Lower lobe of right lung (tissue), 2 donors: ENCODE measurements at regions not wholly inside any gene's neighbourhood (a gene's known extent, or its start where the extent isn't known, plus 50 kb on each side); places are given as distances from the start of the nearest gene placed in this dataset.

ENCODE experiments used
- ATAC-seq, 2 donors: fragments of 200-7000 bp; cut with Tn5 transposase; one replicate each; pipeline ENCODE4 v1.9.1; 2020 to 2022; ENCODE audit warnings: mild to moderate bottlenecking in 2 of 2, moderate library complexity in 2 of 2
- DNase-seq: peaks from one replicate; pipeline ENCODE4 v3.0.0-alpha.2; 2020
- H3K27ac ChIP-seq: fragments of 200-600 bp; one replicate; pipeline ENCODE4 v1.8.0; 2022
- H3K27me3 ChIP-seq: fragments of 200-600 bp; one replicate; pipeline ENCODE4 v1.8.0; 2022; ENCODE audit warnings: low read depth
- H3K36me3 ChIP-seq: fragments of 200-600 bp; one replicate; pipeline ENCODE4 v1.8.0; 2022; ENCODE audit warnings: mild to moderate bottlenecking
- H3K4me1 ChIP-seq: fragments of 200-600 bp; one replicate; pipeline ENCODE4 v1.8.0; 2022
- H3K4me3 ChIP-seq: fragments of 200-600 bp; one replicate; pipeline ENCODE4 v1.8.0; 2022; ENCODE audit warnings: mild to moderate bottlenecking
- H3K9me3 ChIP-seq: fragments of 200-600 bp; one replicate; pipeline ENCODE4 v1.8.0; 2022
- intact Hi-C: fragments of 100-400 bp; cut with DNase I; formaldehyde crosslinking; loops from one replicate; pipeline ENCODE4 v1.11.0; 2022
- TF ChIP-seq, protein P1 (sequence below): fragments of 200-600 bp; IDR thresholded peaks from one replicate; pipeline ENCODE4 v1.8.0; 2022; ENCODE audit warnings: antibody characterized with exemption, mild to moderate bottlenecking
- donor health status: DM: no; HTN: yes; CAD: no; lungs with severe emphysema.

DNA sequence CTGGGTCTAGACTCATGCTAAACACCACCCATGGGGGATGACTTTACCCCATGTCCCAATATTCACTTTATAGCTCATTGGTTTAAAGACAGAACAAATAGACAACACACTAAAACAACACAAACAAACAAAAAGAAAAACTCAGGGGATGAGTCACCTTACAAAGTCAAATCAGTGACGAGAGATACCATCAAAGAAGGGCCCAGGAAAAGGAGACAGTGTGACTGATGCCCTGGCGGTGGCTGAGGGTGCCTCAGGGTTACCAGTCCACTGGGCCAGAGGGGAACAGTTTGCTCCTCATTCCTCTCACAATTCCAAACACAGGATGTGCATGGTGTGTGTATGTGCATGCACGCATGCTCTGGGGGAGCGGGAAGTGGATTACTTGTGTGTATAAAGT is 171.3 kb upstream of the PRKCQ start:
- no peaks in the 10 kb centered on the region for H3K4me1 ChIP-seq
- TF ChIP-seq, protein P1, sequence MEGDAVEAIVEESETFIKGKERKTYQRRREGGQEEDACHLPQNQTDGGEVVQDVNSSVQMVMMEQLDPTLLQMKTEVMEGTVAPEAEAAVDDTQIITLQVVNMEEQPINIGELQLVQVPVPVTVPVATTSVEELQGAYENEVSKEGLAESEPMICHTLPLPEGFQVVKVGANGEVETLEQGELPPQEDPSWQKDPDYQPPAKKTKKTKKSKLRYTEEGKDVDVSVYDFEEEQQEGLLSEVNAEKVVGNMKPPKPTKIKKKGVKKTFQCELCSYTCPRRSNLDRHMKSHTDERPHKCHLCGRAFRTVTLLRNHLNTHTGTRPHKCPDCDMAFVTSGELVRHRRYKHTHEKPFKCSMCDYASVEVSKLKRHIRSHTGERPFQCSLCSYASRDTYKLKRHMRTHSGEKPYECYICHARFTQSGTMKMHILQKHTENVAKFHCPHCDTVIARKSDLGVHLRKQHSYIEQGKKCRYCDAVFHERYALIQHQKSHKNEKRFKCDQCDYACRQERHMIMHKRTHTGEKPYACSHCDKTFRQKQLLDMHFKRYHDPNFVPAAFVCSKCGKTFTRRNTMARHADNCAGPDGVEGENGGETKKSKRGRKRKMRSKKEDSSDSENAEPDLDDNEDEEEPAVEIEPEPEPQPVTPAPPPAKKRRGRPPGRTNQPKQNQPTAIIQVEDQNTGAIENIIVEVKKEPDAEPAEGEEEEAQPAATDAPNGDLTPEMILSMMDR: no peak
- H3K27ac ChIP-seq: no peak overlapping the region
- H3K36me3 ChIP-seq: no peaks in the 10 kb centered on the region
- peaks cover 5% of the 10 kb centered on the region for H3K27me3 ChIP-seq
- no peaks in the 10 kb centered on the region for H3K9me3 ChIP-seq
- intact Hi-C loops: no loop called here
- DNase-seq: no peak
- no peak overlapping the region for H3K4me3 ChIP-seq
- ATAC-seq: no peak

DNA sequence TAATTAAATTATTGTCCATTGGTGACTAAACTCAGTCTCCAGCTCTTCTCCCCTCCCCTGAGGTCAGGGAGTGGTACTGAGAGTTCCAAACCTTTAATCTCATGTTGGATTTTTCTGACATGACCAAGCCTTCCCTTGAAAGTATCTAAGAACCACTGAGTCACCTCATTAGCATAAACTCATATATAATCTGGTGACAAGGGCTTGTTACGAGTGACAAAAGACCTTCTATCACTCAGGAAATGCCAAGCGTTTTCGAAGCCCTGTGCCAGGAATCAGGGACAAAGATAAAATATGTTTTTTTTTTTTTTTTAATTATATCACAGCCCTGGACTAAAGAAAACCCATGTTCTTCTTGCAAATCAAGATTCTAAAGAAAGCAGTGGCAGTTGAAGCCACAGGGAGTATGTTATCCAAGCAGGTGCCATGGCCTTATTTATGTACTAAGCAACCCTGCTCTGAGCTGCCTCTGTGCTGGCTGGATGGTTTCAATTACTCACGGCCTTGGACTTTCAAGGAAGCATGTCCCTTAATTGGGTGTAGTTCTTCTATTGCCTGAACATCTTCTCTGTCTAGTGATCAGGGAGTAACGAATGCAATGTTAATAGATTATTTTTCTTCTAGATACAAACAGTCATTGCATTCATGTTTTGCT is 169.0 kb upstream of the PRKCQ start:
- Histone ChIP-seq H3K36me3 (no peaks in the 10 kb centered on the region), H3K4me1 (no peaks in the 10 kb centered on the region), H3K4me3 (no peak overlapping the region), H3K27ac (no peak overlapping the region), H3K9me3 (no peaks in the 10 kb centered on the region), H3K27me3 (no peaks in the 10 kb centered on the region)
- TF ChIP-seq, protein P1: no peak
- intact Hi-C loops: no loop called here
- ATAC-seq (no peak), DNase-seq (no peak)

DNA sequence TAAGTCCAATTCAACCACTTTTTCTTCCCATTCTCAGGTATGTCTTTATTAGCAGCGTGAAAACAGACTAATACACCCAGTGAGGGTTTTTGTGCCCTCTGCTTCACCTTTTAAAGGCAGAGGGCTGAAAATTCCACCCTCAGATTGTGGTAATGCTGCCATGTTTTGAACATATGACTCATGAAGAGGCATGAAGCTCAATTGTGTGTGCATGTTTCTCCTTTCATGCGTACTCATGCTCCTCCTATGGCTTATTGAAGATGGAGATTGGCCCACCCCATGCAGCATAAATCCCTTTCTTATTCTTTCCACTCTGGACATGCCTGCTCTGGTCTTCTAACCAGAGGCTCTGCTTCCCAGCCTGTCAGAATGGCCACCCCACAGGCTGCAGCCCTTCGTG is 168.0 kb upstream of the PRKCQ start:
- Histone ChIP-seq H3K4me3 (no peak overlapping the region), H3K4me1 (no peaks in the 10 kb centered on the region), H3K36me3 (no peaks in the 10 kb centered on the region), H3K27ac (no peak overlapping the region), H3K9me3 (no peaks in the 10 kb centered on the region), H3K27me3 (no peaks in the 10 kb centered on the region)
- intact Hi-C loops: no loop called here
- ATAC-seq (no peak), DNase-seq (no peak)
- TF ChIP-seq, protein P1: no peak

DNA sequence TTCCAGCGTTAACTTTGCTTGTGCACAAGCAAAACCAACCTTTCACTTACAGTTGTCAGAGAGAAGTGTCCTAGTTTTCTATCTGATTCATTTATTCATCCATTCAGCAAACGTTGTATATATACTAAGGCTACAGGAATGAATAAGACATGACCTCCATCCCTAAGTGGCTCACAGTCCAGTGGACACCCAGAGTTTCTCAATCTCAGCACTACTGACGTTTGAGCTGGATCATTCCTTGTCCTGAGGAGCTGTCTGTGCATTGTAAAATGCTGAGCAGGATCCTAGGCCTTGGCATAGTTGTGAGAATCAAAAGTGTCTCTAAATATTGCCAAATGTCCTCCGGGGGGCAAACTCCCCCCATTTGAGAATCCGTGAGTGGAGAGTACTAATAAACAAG is 166.7 kb upstream of the PRKCQ start:
- TF ChIP-seq, protein P1: no peak
- Histone ChIP-seq H3K9me3 (no peaks in the 10 kb centered on the region), H3K4me1 (no peaks in the 10 kb centered on the region), H3K27me3 (no peaks in the 10 kb centered on the region), H3K27ac (no peak overlapping the region), H3K36me3 (no peaks in the 10 kb centered on the region), H3K4me3 (no peak overlapping the region)
- DNase-seq (no peak), ATAC-seq (no peak)
- intact Hi-C loops: no loop called here

DNA sequence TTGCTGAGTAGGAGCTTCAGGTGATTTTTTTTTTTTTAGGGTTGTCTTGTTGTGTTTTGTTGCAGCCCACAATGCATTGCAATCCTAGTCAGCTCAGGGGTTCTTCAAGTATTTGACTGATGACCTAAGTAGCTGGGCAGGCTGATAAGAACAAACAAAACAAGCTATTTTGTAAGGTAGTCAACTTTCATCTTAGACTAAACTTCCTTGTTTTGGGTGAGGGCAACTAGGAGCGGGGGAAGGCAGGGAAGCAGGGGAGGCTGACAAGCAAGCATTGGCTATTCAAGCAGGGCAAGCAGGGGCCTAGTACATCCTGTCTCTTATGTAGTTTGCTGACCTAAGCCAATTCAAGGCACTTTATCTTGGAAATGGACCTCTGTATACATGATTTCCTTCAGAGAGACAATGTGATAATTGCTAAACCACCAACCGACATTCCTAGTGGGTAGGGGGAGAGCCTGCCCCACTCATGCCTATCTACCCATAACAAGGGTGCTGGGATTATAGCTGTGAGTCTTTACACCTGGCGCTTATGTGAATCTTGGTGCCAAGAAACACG is 163.3 kb upstream of the PRKCQ start:
- Histone ChIP-seq H3K27ac (no peak overlapping the region), H3K4me3 (no peak overlapping the region), H3K36me3 (no peaks in the 10 kb centered on the region), H3K27me3 (no peaks in the 10 kb centered on the region), H3K4me1 (peaks cover under 1% of the 10 kb centered on the region), H3K9me3 (no peaks in the 10 kb centered on the region)
- intact Hi-C loops: no loop called here
- DNase-seq (no peak), ATAC-seq (peak in 1 of 2 donors; percentile 46)
- TF ChIP-seq, protein P1: no peak
